ENCODE measurements at regions not wholly inside any gene's neighbourhood (a gene's known extent, or its start where the extent isn't known, plus 50 kb on each side); places are given as distances from the start of the nearest gene placed in this dataset.
A peak's percentile ranks its signal among the peaks of the same experiment; 100 is the strongest.

DNA sequence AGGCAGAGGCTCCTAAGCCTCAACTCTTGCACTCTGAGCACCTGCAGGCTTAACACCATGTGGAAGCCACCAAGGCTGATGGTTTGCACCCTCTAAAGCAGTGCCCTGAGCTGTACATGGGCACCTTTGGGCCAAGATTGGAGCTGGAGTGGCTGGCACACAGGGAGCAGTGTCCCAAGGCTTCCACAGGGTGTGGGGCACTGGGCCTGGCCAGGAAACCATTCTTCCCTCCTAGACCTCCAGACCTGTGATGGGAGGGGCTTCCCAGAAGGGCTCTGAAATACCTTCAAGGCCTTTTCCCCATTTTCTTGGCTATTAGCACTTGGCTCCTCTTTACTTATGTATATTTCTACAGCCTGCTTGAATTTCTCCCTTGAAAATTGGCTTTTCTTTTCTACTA lies 67.9 kb upstream of the PPM1J start:
- DNase-seq: no peak

DNA sequence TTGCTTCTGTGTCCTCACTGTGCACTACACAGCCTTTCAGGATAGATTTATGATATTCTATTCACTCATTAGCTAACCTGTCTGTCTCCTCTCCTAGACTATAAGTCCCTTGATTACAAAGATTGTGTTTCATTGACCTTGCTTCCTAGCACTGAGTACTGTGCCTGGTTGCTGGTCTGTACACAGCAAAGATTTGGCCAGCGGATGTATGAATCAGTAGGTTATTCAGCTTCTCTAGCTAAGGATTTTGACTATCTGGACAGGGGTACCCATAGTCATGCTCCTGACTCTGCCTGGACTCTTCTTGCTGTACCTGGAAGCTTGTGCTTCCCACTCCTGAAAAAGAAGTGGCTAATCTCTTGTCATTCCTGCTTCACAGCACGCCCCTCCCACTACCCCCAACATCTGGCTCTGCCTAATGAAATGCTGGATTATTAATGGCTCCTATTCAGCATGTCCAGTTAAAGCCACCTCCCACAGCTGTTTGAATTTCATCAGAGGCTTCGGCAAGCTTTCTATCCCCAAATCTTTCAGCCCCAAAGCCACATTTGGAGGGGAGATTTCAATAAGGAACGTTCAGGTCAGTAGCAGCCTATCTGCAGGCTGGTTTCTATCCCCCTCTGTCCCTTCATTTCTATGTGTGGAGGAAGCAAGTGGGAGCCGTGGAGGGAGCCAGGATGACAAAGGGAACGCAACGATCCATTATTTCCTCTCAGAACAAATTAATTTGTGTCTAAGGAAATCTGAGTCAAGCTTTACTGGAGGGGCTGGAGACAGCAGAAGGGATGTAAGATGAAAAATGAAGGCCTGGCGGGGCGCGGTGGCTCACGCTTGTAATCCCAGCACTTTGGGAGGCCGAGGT lies 64.8 kb upstream of the PPM1J start:
- no peak for DNase-seq

GRCh38 chr1:112778137-112778536 lies 63.0 kb upstream of the PPM1J start:
- peak in 1 of 2 donors; percentile 19 for DNase-seq

DNA sequence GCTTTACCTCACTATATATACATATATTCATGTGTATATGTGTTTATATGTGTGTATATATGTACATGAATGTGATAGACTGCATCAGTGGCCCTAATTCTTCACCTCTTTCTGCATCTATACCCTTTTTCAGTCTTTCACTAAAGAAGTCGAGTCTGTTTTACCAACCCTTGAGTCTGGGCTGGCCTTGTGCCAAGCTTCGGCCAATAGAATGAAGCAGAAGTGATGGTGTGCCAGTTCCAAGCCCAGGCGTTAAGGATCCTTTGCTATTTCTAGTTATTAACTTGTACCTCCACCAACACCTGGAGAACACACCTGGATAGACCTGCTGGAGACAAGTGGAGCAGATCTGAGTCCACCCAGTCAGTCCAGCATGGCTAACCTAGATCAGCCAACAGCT lies 61.6 kb upstream of the PPM1J start:
- no peak for DNase-seq

DNA sequence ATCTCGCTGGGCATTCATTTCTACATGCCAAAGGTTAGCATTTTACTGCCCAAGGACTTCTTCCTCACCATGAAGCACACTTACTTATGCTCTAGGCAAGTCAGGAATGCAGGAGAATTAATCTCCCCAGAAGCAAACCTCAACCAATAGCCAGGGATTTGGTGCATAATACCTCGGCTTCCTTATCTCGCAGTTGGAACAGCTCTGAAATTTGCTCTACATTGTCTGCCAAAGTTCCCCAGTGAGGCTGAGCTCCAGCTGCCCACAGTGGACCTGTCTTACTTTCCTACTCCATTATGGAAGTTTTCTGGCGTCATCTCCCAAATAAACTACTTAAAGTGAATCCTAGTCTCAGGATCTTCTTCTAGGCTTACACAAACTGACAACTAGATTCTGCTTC lies 57.6 kb upstream of the PPM1J start:
- DNase-seq: no peak

DNA sequence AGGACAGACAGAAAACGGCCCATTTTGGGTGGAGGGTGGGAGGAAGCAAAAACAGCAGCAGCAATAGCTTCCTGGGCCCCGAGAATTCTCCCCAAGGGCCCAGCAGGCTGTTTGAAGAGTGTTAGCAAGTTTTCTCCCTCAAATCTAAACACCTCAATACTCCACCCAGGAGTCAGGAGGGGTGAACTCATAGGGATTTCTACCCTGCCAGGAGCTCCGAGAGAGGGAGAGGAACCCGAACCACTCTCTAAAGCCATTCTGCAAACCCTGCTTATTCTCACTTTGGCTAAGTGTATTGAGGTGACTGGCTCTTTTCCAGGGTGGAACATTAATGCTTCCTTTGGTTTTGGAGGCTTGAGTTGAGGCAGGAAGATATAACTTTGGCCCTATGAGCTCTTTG lies 55.6 kb upstream of the PPM1J start:
- DNase-seq: no peak

DNA sequence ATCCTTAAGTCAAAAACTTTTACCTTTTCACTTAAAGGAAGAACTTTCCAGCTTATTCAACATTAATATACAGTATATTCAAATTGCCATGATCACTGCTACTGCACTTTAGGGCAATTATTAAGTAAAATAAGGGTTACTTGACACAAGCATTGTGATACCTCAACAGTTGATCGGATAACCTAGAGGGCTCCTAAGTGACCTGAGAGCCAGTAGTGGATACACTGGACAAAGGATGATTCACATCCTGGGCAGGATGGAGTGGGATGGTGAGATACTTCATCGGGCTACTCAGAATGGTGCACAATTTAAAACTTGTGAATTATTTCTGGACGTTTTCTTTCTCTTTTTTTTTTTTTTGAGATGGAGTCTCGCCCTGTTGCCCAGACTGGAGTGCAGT lies 54.5 kb upstream of the PPM1J start:
- no peak for DNase-seq

DNA sequence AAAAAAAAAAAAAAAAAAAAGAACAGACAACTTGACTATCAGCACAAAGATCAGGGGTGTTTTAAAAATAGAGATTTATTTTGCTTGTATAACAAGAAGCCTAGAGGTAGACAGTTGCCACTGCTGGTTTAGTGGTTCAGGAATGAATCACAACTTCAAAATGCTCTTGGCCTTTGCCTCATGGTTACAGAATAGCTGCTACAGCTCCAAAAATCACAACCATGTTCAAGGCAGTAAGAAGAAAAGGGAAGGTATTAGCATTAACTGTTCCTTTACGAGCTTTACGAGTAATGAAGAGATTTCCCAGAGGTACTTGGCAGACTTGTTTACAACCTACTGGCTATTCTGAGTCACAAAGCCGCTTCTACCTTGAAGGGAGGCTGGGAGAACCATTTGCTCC lies 52.5 kb upstream of the PPM1J start:
- DNase-seq: no peak

All from inflammatory macrophage treated with lipopolysaccharide for 1 hour (primary cell).